CD4-positive, alpha-beta T cell treated with Interleukin-15 for 4 hours (primary cell): ENCODE measurements at regions not wholly inside any gene's neighbourhood (a gene's known extent, or its start where the extent isn't known, plus 50 kb on each side); places are given as distances from the start of the nearest gene placed in this dataset.
A peak's percentile ranks its signal among the peaks of the same experiment; 100 is the strongest.

Experiments
- DNase-seq: peaks from one replicate; pipeline ENCODE4 v3.0.0-alpha.2; 2020; ENCODE audit warnings: low spot score

- DNase-seq = no peak
These were observed 139.8 kb downstream of the BCOR start for GRCh38 chrX:39957816-39958566.

- DNase-seq = no peak
These were observed 138.9 kb downstream of the BCOR start for GRCh38 chrX:39958850-39959249.

DNA sequence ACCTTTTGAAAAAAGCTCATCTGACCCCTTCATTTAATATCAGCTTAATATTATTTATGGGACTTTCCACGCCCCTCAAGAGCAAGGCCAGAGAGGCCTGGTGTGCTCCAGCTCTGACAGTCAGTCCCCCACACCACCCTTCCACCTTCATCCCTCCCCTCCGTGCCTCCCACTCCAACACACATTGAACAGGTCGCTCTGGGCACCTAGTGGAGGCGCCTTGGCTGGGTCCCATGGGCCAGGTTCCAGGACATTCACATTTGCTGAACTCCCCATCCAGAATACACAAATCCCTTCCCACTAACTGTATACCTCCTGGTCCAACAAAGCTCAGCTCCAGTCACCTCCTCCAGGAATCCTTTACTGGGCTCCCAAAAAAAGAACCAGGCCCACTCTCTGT, 137.5 kb downstream of the BCOR start:
- DNase-seq = no peak

- DNase-seq = no peak
These were observed 136.3 kb downstream of the BCOR start for GRCh38 chrX:39961441-39961840.

DNA sequence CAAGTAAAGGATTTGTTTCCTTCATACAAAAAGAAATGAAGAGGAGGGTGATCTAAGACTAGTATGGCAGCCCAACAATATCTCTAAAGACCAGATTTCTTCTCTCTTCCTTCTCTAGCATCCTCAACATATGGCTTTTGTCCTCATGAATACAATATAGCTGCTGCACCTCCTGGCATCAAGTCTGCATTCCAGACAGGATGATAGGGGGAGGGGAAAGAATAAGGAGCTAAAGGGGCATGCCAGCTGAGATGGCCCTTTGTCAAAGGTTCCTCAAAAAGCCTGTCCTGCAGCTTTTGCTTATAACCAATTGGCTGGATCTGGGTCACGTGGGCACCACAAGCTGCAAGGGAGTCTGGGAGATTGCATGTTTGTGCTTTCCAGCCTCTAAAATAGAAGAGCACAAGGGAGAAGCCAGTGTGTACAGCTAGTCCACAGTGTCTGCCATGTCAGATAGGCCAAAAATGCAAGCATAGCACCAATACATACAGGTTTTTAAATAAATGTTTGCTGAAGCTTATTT, 132.6 kb downstream of the BCOR start:
- no peak for DNase-seq

GRCh38 chrX:39966176-39966575, 131.6 kb downstream of the BCOR start:
- DNase-seq = no peak

DNA sequence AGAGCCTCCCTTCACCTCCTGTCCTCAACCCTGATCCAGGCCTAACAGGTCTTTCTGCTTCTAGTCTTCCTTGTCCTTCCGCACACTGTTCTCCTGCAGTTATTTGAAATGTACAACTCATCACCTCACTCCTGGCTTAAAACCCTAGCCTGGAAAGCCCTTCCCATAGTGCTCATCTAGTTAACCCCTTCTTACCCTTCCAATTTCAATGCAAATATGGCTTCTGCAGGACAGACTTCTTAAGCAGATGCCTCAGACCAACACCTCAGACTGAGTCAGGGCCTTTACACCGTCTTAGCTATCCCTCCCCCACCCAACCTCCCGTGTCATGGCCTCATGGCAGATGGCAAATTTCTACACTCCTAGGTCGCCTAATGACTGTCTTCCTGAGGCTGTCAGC, 130.4 kb downstream of the BCOR start:
- no peak for DNase-seq

GRCh38 chrX:39969099-39969818, 128.5 kb downstream of the BCOR start:
- peak; percentile 3 for DNase-seq

DNA sequence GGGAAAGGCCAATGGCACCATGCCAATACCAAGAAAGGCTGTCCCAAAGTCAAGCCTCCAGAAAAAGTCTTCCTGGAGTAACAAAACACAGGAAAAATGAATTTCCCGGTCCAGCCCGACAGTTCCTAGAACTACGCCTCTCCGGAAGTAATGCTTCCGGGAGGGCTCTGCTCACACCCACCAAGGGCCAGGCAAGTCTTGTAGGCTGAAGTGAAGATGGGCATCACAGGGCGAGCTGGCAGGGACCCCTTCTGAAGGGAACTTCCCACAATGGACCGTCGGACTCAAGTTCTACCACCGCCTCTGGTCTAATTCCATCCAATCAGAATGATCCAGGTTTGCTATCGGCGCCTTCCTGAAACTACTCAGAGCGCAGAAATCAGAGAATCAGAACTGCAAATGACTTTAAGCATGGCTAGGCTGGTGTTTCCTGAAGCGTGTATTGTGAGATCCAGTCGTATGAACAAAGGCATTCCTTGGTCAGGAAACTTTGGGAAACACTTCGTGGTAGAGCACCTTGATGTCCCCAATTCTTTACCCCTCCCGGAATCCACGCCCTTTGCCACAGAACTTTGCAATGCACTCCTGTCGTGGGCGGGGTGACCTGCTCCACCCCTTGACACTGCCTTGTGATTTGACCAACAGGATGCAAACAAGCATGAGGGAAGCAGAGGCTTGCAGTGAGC, 127.8 kb downstream of the BCOR start:
- no peak for DNase-seq

- DNase-seq = no peak
These were observed 126.0 kb downstream of the BCOR start for GRCh38 chrX:39971760-39972159.

DNA sequence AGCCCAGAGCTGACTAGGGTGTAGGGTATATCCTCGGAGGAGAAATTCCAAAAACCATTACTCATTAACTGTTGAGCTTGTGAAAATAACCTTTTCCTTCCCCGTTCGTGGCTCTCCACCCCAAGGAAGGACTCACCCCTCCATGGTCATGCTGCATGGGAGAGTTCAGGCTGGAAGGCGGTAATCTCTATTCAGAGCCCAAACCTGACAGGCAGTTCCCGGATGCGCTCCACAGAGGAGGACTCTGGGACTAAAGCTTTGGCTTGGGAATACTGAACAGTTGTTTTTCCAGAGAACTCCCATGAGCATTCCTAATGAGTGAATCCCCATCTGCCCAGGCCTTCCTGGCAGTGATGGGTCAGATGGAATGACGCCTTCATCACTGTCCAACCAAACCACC, 125.4 kb downstream of the BCOR start:
- no peak for DNase-seq

- no peak for DNase-seq
These were observed 123.9 kb downstream of the BCOR start for GRCh38 chrX:39973810-39974209.

DNA sequence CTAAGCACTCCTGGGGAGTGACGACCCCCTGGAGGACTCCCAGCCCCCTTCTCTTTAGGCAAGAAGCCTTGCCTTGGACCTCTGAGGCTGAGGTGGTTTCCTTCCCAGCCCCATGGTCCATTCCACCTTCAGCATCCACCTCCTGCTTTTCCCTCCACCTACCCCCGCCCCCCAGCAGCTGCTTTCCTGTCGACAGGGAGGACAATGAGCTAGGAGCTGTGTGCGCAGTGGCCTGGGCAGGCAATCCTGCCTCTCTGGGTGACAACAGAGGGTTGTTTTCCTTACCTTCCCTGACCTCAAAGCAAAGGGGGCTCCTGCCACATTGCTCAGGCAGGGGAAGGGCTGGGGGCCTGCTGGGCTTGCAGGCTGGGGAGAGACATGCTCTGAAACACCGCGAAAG, 123.5 kb downstream of the BCOR start:
- no peak for DNase-seq

DNA sequence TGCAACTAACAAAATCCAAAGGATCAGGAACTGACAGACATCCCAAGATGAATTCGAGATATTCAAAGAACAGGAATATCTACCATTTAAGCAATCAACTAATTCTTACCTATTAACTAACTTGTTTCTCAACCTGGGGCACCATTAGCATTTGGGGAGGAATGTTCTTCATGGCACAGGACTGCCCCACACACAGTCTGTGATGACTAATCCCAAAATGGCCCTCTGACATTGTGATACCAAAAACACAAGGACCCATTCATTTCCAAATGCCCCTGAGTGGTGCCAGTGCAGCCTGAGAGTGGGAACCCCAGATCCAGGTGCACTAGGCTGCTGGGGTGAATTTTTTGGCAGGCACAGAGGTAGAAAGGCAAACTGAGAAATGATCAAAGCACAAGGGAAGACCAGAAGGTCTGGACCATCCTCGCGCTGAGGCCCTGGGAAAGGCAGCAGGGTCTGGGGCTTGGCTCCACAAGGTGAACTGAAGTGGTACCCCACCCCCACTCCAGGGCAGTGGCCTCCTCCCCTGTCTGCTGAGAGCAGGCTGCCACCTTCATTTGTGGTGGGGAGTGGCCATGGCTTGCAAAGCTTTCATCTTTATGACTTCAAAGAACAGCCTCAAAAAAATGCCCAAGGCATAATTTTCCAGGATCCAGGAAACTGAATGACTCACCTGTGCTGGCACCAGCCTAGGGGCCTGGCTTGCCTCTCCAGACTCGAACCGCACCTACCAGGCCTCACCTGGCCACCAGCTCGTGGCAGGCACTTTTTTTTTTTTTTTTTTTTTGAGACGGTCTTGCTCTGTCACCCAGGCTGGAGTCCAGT, 122.4 kb downstream of the BCOR start:
- no peak for DNase-seq

DNA sequence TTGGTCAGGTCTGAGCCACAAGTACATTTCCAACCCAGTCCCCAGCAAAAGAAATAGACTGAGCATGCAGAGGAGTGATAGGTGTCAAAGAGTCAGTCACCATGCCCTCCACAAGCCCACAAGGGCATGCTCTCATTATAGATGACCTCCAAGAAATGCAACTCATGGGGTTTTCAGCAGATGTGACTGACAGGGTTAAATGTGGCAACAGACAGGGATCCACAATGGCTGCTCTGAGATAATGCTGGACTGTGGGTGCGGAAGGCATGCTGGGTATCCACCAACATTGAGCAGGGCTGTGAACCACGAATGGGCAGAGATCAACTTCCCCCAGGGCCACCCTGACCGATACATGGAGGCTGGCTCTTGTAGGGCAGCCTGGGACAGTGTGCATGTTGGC, 115.8 kb downstream of the BCOR start:
- no peak for DNase-seq

DNA sequence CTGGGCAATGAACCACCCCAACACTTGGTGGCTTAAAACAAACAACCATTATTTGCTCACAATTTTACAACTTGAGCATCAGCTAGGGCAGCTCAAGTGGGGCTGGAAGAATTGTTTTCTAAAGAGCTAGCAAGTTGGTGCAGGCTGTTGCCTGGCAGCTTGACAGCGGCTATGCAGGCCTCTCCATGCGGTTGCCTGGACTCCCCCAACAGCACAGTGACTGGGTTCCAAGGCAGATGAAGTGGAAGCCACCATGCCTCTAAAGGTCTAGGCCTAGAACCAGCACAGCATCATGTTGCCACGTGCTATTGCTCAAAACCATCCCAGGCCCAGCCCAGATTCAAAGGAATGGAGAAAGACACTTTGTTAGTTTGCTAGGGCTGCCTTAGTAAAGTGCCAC, 114.8 kb downstream of the BCOR start:
- DNase-seq = no peak

DNA sequence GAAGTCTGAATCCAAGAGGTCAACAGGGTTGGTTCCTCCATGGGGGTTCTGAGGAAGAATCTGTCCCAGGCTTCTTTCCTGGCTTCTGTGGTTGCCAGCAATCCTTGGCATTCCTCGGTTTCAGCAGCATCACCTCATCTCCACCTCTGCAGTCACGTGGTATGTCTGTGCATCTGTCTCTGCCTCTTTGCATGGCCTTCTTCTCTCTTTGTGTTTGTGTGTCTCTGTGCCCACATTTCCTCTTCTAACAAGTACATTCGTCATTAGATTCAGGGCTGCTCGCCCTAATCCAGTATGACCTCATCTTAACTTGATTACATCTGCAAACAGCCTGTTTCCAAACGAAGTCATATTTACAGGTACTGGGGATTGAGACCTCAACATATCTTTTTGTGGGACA, 114.0 kb downstream of the BCOR start:
- DNase-seq = no peak

DNA sequence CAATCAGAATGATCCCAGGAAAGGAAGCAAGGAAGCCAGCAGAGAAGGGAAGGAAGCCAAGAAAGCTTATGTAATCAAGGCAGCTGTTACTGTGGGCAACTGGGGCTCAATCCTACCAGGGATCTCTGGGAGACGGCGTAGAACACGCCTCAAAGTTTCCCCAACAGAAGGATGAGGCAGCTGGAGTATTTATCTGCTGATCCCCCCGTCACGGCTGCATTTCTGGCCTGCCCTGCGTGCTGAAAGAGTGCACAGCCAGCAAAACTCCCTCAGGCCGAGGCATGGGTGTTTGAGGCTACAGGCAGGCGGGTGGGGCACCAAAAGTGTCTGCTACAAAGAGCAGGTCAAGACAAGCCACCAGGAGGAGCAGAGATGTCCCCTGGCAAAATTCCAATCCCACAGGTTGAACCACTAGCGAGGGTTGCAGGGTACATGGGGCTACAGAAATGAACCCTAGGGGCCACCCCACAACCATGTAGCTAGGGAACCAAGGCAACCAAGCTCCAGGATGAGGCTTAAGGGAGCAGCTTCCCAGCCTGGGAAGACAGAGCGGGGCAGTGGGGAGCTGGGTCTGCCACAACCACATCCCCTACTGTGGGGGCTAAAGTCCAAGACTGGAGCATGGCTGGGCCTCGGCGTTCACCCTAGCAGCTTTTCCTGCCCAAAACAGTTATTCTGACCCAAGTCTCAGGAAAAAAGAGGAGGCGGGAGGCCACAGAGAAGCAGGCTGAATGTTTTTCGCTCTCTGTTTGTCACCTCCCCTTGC, 113.4 kb downstream of the BCOR start:
- DNase-seq = no peak

GRCh38 chrX:39985071-39985470, 112.7 kb downstream of the BCOR start:
- no peak for DNase-seq

DNA sequence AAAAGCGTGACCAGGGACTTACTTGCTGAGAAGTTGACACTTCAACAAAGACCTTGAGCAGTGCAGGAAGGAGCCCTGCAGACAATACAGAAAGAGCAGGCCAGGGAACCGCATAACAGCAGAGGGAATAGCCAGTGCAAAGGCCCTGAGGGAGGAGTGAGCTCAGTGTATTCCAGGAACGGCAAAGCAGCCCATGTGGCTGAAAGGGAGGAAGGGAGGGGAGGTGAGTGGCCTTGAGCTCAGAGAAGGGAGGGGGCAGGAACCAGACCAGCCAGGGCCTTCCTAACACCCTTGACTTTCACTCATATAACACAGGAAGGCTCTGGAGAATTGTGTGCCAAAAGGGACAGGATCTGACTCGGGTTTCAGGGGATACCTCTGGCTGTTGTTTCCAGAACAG, 112.2 kb downstream of the BCOR start:
- no peak for DNase-seq

DNA sequence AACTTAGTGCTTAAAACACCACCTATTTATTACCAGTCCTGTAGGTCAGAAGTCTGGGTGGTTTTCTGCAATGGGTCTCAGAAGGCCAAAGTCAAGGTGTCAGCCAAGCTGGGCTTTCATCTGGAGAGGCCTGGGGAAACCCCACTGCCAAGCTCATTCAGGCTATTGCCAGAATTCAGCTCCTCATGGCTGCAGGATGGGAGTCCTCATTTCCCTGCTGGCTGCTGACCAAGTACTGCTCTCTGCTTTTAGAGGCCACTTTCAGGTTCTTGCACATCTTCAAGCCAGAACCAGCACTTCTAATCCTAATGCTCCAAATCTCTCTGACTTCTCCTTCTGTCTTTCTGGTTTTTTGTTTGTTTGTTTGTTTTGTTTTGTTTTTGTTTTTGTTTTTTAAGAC, 109.3 kb downstream of the BCOR start:
- DNase-seq = no peak
